ENCODE measurements at regions not wholly inside any gene's neighbourhood (a gene's known extent, or its start where the extent isn't known, plus 50 kb on each side); places are given as distances from the start of the nearest gene placed in this dataset.
A peak's percentile ranks its signal among the peaks of the same experiment; 100 is the strongest.

DNA sequence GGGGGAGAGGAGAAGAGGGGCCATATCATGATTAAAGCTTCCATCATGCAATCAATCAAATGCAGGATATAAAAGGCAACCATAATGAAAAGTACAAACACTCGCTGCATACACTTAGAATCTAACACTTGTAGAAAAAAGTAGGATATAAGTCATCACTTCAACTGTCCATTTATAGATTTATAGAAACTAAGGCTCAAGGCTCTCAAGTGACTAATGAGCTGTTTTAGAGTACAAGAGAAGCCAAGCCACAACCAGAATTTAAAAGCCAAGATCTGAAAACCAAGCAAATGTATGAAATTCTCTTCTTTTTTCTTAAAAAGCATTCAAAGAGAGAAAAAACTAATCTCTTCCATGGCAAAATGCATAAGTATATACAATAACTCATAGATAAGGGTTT, 160.2 kb upstream of the BLID start:
- no peak for DNase-seq (ENCODE audit: low read depth)

DNA sequence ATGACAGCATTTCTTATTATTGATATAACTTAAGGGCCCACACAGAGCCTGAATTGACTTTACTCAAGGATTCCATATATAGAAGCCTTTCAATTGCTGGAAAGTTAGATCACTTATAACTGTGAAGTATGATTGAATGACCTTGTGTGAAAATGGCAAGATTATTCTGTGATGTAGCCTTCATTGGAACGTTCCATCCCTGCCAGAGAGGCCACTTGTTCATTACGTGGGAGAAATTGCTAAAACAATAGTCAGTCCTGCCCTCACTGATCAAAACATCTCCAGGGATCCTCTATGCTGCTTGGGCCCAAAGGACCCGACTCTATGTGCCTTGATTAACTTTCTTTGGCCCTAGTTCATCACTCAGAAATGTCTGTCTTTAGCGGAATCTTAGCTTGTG, 159.5 kb upstream of the BLID start:
- no peak for DNase-seq (ENCODE audit: low read depth)

- DNase-seq (ENCODE audit: low read depth), result no peak
These were observed 157.6 kb upstream of the BLID start for GRCh38 chr11:122273476-122274191.

DNA sequence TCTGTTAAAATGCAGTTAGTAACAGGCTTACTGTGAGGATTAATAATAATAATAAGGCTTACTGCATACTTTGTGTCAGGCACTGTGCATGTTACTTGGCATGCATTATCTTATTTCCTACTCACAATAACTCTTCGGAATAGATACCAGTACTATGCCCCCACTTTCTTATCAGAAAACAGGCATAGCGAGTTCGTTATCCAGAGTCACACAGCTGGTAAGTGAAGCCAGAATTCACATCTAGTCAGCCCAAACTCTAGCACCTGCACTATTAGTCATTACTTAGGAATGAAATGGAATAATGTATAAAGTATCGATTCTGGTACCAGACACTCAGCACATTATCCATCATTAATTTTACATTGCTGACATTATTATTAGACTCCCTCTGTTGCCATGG, 155.7 kb upstream of the BLID start:
- no peak for DNase-seq (ENCODE audit: low read depth)

DNA sequence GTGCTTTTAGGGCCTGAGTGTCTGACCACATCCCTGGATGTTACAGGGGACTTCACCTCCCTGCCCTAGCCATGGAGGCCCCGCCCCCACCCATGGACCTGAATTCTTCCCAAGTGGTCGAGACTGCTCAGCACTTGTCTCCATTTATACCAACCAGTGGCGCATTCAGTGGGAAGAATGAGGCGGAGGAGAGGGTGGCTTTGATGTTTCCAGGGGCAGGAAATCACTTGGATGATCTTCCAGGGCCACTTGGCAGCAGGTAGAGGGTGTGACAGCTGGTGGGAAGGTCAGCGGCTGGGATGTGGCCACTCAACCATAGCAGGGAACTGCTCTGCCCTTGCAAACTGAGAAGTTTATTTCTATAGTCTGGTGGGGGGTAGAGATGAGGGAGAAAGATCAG, 155.1 kb upstream of the BLID start:
- DNase-seq (ENCODE audit: low read depth), result no peak

GRCh38 chr11:122270535-122270934, 154.5 kb upstream of the BLID start:
- no peak for DNase-seq (ENCODE audit: low read depth)

GRCh38 chr11:122269824-122270223, 153.8 kb upstream of the BLID start:
- no peak for DNase-seq (ENCODE audit: low read depth)

DNA sequence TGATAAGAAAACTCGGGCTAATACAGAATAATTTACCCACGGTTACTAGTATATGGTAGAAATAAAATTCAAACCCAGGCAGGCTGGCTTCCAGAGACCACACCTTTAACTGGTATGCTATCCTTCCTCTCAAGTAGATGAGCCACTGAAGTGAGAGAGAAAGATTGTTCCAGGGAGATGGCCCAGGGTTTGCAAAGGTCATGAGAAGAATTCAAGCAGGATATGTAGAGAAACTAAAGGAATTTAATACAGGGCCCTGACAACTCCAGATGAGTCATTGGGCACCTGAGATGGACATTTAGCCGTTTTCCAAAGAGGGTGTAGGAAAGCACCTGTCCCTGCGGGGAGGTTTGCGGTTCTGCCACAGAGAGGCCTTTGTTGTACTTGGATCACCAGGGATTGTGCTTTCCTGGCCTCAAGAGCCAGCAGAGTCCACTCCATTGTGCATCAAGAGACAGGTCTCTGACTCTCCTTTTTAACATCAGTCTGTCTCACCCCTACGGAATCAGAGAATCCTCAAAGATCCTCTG, 152.7 kb upstream of the BLID start:
- no peak for DNase-seq (ENCODE audit: low read depth)

DNA sequence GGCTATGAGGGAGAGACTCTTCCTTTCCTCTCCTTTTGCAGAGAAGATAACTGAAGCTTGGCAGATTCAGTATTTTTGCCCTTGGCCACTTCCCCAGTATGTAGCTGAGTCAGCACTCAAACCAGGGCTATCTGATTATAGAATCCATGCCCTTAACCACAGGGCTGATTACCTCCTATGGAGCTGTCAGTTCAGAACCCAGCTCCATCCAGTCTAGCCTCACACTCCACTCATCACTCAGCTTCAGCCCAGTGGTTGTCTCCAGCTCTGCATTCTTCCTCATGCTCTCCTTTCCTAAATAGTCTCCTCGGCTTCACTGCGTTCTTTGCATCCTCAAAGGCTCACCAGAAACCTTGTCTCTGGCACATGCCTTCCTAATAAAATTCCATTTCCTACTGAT, 151.6 kb upstream of the BLID start:
- no peak for DNase-seq (ENCODE audit: low read depth)

GRCh38 chr11:122265981-122266380, 150.0 kb upstream of the BLID start:
- DNase-seq (ENCODE audit: low read depth), result no peak

- no peak for DNase-seq (ENCODE audit: low read depth)
These were observed 148.1 kb upstream of the BLID start for GRCh38 chr11:122264121-122264520.

DNA sequence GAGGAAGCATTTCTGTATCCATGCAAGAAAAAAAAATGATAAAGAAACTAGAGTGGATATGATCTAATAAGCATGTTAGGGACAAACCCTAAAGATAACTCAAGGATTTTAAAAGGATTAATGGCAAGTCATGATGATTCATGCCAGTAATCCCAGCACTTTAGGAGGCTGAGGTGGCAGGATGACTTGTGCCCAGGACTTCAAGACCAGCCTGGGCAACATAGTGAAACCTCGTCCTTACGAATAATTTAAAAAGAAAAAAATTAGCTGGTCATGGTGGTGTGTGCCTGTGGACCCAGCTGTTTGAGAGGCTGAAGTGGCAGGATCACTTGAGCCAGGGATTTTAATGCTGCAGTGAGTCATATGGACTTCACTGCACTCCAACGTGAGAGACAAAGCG, 145.5 kb upstream of the BLID start:
- DNase-seq (ENCODE audit: low read depth), result peak; percentile 33

- DNase-seq (ENCODE audit: low read depth), result no peak
These were observed 143.3 kb upstream of the BLID start for GRCh38 chr11:122259195-122259821.

DNA sequence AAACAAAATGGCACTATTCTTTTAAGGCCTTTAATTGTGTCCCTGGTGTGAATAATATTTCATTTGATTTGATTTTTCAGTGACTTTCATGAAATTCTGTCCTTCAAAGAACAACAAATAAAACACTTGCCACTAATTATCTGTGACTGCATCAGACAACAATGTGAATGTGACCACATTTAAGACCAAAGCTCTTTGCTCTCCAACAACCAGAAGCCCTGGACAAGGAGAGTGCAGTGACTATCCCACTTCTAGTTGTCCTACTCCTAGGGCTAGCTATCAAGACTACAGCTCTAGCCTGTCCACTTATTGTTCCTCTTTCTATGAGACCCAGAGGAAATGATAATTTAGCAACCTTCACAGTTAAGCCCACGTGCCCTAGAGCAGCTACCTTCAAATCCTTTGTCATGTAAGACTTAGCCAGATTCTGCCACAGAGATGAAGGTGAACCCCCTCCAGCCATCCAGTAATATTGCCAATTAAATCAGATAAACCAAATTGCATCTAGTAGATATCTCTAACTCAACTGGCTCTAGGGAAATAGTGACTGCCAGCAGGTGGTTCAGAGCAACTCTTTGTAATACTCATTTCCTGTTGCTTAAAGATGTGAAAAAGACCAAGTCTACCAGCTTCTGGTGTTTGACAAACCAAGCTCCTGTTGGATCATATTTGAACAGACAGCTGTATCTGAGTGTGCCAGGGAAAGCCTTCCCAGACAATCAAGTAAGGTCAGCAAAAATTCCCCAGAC, 142.6 kb upstream of the BLID start:
- DNase-seq (ENCODE audit: low read depth), result no peak

GRCh38 chr11:122253589-122254231, 137.7 kb upstream of the BLID start:
- DNase-seq (ENCODE audit: low read depth), result no peak

- no peak for DNase-seq (ENCODE audit: low read depth)
These were observed 132.9 kb upstream of the BLID start for GRCh38 chr11:122248939-122249338.

DNA sequence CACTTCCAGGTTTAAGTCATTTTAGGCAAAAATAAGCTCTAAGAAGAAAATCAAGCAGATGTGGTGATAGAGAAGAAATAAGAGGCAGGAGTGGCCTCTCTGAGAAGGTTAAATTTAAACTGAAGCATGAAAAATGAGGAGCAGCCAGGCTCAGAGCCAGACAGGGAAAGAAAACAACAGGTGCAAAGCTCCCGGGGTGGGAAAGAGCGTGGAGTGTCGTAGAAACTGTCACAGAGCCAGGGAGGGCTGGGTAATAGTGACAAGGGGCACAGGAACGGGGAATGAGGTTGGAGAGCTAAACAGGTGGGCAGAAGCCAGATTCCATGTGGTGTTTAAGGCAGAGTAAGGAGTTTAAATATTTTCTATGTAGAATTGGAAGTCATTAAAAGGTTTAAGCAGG, 132.1 kb upstream of the BLID start:
- peak; percentile 50 for DNase-seq (ENCODE audit: low read depth)

GRCh38 chr11:122246874-122247273, 130.9 kb upstream of the BLID start:
- no peak for DNase-seq (ENCODE audit: low read depth)

DNA sequence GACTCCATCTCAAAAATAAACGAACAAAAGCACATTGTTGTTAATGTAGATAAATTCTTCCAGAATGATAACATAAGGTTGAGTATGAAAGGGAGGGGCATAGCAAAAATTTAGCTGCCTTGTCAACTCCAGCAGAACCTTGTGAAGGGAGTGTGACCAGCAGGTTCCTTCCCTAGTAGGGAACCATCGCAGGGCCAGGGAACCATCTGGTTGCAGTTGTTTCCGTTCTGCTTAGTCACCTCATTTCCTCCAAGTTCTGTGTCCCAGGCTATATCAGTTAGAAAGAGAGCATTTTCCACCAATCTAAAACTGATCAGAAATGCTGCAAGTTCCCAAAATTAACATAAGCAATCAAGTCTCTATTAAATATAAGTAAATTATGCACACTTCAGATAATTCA, 126.7 kb upstream of the BLID start:
- DNase-seq (ENCODE audit: low read depth), result no peak

DNA sequence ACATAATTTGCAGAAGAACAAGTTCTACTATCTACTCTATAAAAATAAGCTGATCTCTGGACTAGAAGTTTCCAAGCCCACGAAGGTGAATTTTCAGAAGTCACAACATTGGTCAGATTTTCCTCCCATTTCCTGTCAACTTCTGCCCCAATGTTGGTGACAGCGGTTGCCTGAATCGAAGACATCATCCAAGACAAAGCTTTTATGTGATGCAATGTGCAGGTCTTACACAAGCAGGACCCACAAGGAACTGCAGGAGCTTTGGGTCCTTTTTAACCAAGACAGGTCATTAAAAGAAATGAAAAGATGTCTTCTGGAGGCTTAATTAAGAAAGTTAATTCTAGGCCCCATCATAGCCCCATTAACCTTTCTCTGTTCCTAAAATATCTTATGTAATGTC, 125.6 kb upstream of the BLID start:
- DNase-seq (ENCODE audit: low read depth), result no peak

DNA sequence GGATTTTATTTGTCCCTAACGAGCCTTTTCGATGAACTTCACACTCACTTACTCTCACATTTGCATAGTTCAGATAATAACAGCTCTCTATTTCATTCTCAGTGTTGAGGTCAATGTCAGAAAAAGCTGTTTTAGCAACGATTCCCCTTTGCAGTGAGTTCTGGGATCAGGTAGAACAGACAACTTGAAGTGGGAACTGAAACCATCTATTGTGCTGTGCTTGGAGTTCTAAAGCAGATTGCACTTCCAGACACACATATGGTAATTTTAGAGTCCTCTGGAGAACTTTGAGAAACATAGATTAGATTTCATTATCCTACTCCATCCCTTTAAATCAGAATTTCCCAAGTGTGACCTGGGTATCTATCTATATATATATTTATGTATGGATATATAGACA, 124.6 kb upstream of the BLID start:
- DNase-seq (ENCODE audit: low read depth), result no peak

- DNase-seq (ENCODE audit: low read depth), result peak; percentile 63
These were observed 119.6 kb upstream of the BLID start for GRCh38 chr11:122235615-122236014.
